ENCODE measurements at regions not wholly inside any gene's neighbourhood (a gene's known extent, or its start where the extent isn't known, plus 50 kb on each side); places are given as distances from the start of the nearest gene placed in this dataset.

- TF ChIP-seq PATZ1 (CRISPR knock-in tag; IDR thresholded peaks at IDR 0.05; ENCODE audit: borderline replicate concordance) (no peak), ZC3H10 (CRISPR knock-in tag; IDR thresholded peaks at IDR 0.05) (no peak), PPARA (CRISPR knock-in tag; IDR thresholded peaks at IDR 0.05; ENCODE audit: borderline replicate concordance) (no peak), ISL1 (CRISPR knock-in tag; IDR thresholded peaks at IDR 0.05) (no peak), TSHZ2 (CRISPR knock-in tag; IDR thresholded peaks at IDR 0.05) (no peak), SNAI2 (CRISPR knock-in tag; IDR thresholded peaks at IDR 0.05) (no peak), RARB (CRISPR knock-in tag; IDR thresholded peaks at IDR 0.05) (no peak), ZNF70 (CRISPR knock-in tag; IDR thresholded peaks at IDR 0.05) (no peak), CREB5 (CRISPR knock-in tag; IDR thresholded peaks at IDR 0.05; ENCODE audit: low read depth) (no peak), ZNF8 (CRISPR knock-in tag; IDR thresholded peaks at IDR 0.05) (no peak), BACH2 (CRISPR knock-in tag; IDR thresholded peaks at IDR 0.05; ENCODE audit: borderline replicate concordance) (no peak), CSRNP3 (CRISPR knock-in tag; IDR thresholded peaks at IDR 0.05) (no peak), ZNF565 (CRISPR knock-in tag; conservative IDR thresholded peaks at IDR 0.05; ENCODE audit: low read depth) (no peak), POU6F1 (CRISPR knock-in tag; IDR thresholded peaks at IDR 0.05; ENCODE audit: borderline replicate concordance, low read depth) (no peak), TOX (CRISPR knock-in tag; IDR thresholded peaks at IDR 0.05; ENCODE audit: borderline replicate concordance) (no peak), ZFP3 (CRISPR knock-in tag; IDR thresholded peaks at IDR 0.05) (no peak), ESRRG (CRISPR knock-in tag; IDR thresholded peaks at IDR 0.05) (no peak), OSR1 (CRISPR knock-in tag; IDR thresholded peaks at IDR 0.05) (no peak), CSDC2 (CRISPR knock-in tag; IDR thresholded peaks at IDR 0.05) (no peak)
- ATAC-seq: no peak
Measured at GRCh38 chr6:6816716-6817115, 228.2 kb downstream of the LY86 start.

GRCh38 chr6:6818078-6818639 is 229.6 kb downstream of the LY86 start:
- no peak for ATAC-seq

More at GRCh38 chr6:6818078-6818639, 229.6 kb downstream of the LY86 start:
- TF ChIP-seq RARB (CRISPR knock-in tag; IDR thresholded peaks at IDR 0.05) (no peak), ZNF565 (CRISPR knock-in tag; conservative IDR thresholded peaks at IDR 0.05; ENCODE audit: low read depth) (no peak), CREB5 (CRISPR knock-in tag; IDR thresholded peaks at IDR 0.05; ENCODE audit: low read depth) (no peak), CSDC2 (CRISPR knock-in tag; IDR thresholded peaks at IDR 0.05) (no peak), ZFP30 (CRISPR knock-in tag; IDR thresholded peaks at IDR 0.05) (no peak), ESRRG (CRISPR knock-in tag; IDR thresholded peaks at IDR 0.05) (no peak), ZNF8 (CRISPR knock-in tag; IDR thresholded peaks at IDR 0.05) (no peak), TCF4 (CRISPR knock-in tag; IDR thresholded peaks at IDR 0.05; ENCODE audit: borderline replicate concordance) (no peak), ZFP3 (CRISPR knock-in tag; IDR thresholded peaks at IDR 0.05) (no peak), CSRNP3 (CRISPR knock-in tag; IDR thresholded peaks at IDR 0.05) (no peak), TOX (CRISPR knock-in tag; IDR thresholded peaks at IDR 0.05; ENCODE audit: borderline replicate concordance) (no peak), TSHZ2 (CRISPR knock-in tag; IDR thresholded peaks at IDR 0.05) (no peak), GLIS3 (CRISPR knock-in tag; IDR thresholded peaks at IDR 0.05) (no peak)

Measured in SK-N-SH treated with all-trans-retinoic acid at 6 μM for 48 hours (cell line).